Natural killer cell (primary cell): ENCODE measurements at regions not wholly inside any gene's neighbourhood (a gene's known extent, or its start where the extent isn't known, plus 50 kb on each side); places are given as distances from the start of the nearest gene placed in this dataset.

Source experiments
- ATAC-seq, 3 donors: fragments of 150-1000 bp in 2 of 3; fragments of 200-7000 bp in 1 of 3; cut with Tn5 transposase; 1 replicate in 1 of 3; 2 replicates in 2 of 3; pipeline ENCODE4 v1.10.0; 2021; ENCODE audit warnings: mild to moderate bottlenecking in 2 of 3, moderate library complexity in 2 of 3
- DNase-seq, 2 donors: peaks; one replicate each; pipeline versions ENCODE4 v3.0.0 to v3.0.0-alpha.2; 2013 to 2021; ENCODE audit warnings: mixed read lengths in 1 of 2
- H3K27ac ChIP-seq: one replicate; pipeline ENCODE4 v1.5.1; 2013; ENCODE audit warnings: mild to moderate bottlenecking, low read length
- H3K27me3 ChIP-seq: one replicate; pipeline ENCODE4 v1.6.1; 2013; ENCODE audit warnings: low read length; ENCODE audit not compliant: control insufficient read depth, insufficient read depth
- H3K36me3 ChIP-seq: one replicate; pipeline ENCODE4 v1.6.1; 2013; ENCODE audit warnings: low read length; ENCODE audit not compliant: control insufficient read depth, insufficient read depth
- H3K4me1 ChIP-seq: one replicate; pipeline ENCODE4 v1.6.1; 2013; ENCODE audit warnings: low read length; ENCODE audit not compliant: control insufficient read depth, insufficient read depth
- H3K4me3 ChIP-seq: one replicate; pipeline ENCODE4 v1.5.1; 2013; ENCODE audit warnings: low read length
- H3K9me3 ChIP-seq: one replicate; pipeline ENCODE4 v1.6.1; 2013; ENCODE audit warnings: low read length; ENCODE audit not compliant: control insufficient read depth, insufficient read depth
- H3K27ac Mint-ChIP-seq, 2 donors: one replicate each; pipeline ENCODE4 v1.8.0; 2022; ENCODE audit warnings: mild to moderate bottlenecking in 2 of 2, mixed read lengths in 2 of 2, moderate library complexity in 1 of 2
- H3K27me3 Mint-ChIP-seq, 2 donors: one replicate each; pipeline ENCODE4 v1.8.0; 2022; ENCODE audit warnings: low read depth in 2 of 2, mixed read lengths in 2 of 2
- H3K36me3 Mint-ChIP-seq: one replicate; pipeline ENCODE4 v1.8.0; 2022; ENCODE audit warnings: mixed read lengths
- H3K4me1 Mint-ChIP-seq, 2 donors: one replicate each; pipeline ENCODE4 v1.8.0; 2022; ENCODE audit warnings: mixed read lengths in 2 of 2
- H3K4me3 Mint-ChIP-seq: one replicate; pipeline ENCODE4 v1.8.0; 2022; ENCODE audit warnings: mild to moderate bottlenecking, moderate library complexity, mixed read lengths
- H3K9me3 Mint-ChIP-seq, 2 donors: one replicate each; pipeline ENCODE4 v1.8.0; 2022; ENCODE audit warnings: mixed read lengths in 2 of 2
- CTCF ChIP-seq: fragments of 200-600 bp; IDR thresholded peaks from one replicate; pipeline ENCODE4 v1.8.0; 2022; ENCODE audit warnings: antibody characterized with exemption
- WGBS: methylation state at CpG from one replicate; pipeline ENCODE4 v1.1.7; 2013; ENCODE audit warnings: missing lambda C conversion rate; ENCODE audit not compliant: insufficient coverage; 5-methylcytosine and 5-hydroxymethylcytosine counted together
- intact Hi-C: fragments of 100-400 bp; cut with micrococcal nuclease; formaldehyde crosslinking; loops from one replicate; pipeline ENCODE4 v1.14.2; 2022

GRCh38 chr3:14286887-14287500 is 108.4 kb downstream of the LSM3 start:
- no peak overlapping the region for H3K27ac ChIP-seq
- DNase-seq (no peak), ATAC-seq (no peak)
- peaks cover 0 to 9% of the 10 kb centered on the region in 2 donors for H3K27me3 Mint-ChIP-seq
- no peak overlapping the region for H3K4me3 ChIP-seq
- intact Hi-C loops = no loop called here
- H3K36me3 ChIP-seq = no peaks in the 10 kb centered on the region
- no peaks in the 10 kb centered on the region for H3K4me1 ChIP-seq
- H3K27ac Mint-ChIP-seq = no peak overlapping the region
- H3K4me3 Mint-ChIP-seq = no peak overlapping the region
- H3K36me3 Mint-ChIP-seq = no peaks in the 10 kb centered on the region
- no peaks in the 10 kb centered on the region for H3K27me3 ChIP-seq
- H3K9me3 Mint-ChIP-seq = no peaks in the 10 kb centered on the region
- 27% methylated on average over 7 of the region's 7 CpGs for WGBS
- H3K4me1 Mint-ChIP-seq = no peaks in the 10 kb centered on the region
- no peaks in the 10 kb centered on the region for H3K9me3 ChIP-seq
- no peak for TF ChIP-seq CTCF

- no peaks in the 10 kb centered on the region for H3K4me1 Mint-ChIP-seq
- no peak for ATAC-seq
- TF ChIP-seq CTCF = no peak
- no peak overlapping the region for H3K27ac ChIP-seq
- H3K36me3 Mint-ChIP-seq = no peaks in the 10 kb centered on the region
- H3K4me1 ChIP-seq = no peaks in the 10 kb centered on the region
- H3K27me3 ChIP-seq = no peaks in the 10 kb centered on the region
- peaks cover 0 to 9% of the 10 kb centered on the region in 2 donors for H3K27me3 Mint-ChIP-seq
- 77% methylated on average over 2 of the region's 2 CpGs for WGBS
- DNase-seq = no peak
- intact Hi-C loops = no loop called here
- H3K27ac Mint-ChIP-seq = no peak overlapping the region
- no peak overlapping the region for H3K4me3 Mint-ChIP-seq
- H3K9me3 Mint-ChIP-seq = no peaks in the 10 kb centered on the region
- no peaks in the 10 kb centered on the region for H3K9me3 ChIP-seq
- no peak overlapping the region for H3K4me3 ChIP-seq
- H3K36me3 ChIP-seq = no peaks in the 10 kb centered on the region
Measured at GRCh38 chr3:14288177-14288788, 109.7 kb downstream of the LSM3 start.

- H3K4me1 Mint-ChIP-seq = no peaks in the 10 kb centered on the region
Measured at GRCh38 chr3:14288833-14289451, 110.3 kb downstream of the LSM3 start.

More at GRCh38 chr3:14288833-14289451, 110.3 kb downstream of the LSM3 start:
- Mint-ChIP-seq H3K27me3 (peaks cover 0 to 9% of the 10 kb centered on the region in 2 donors), H3K36me3 (no peaks in the 10 kb centered on the region), H3K4me3 (no peak overlapping the region), H3K9me3 (no peaks in the 10 kb centered on the region), H3K27ac (no peak overlapping the region)
- H3K4me3 ChIP-seq = no peak overlapping the region
- no peak for DNase-seq
- no peaks in the 10 kb centered on the region for H3K9me3 ChIP-seq
- no peak for TF ChIP-seq CTCF
- H3K4me1 ChIP-seq = no peaks in the 10 kb centered on the region
- no peaks in the 10 kb centered on the region for H3K27me3 ChIP-seq
- H3K27ac ChIP-seq = no peak overlapping the region
- ATAC-seq = no peak
- intact Hi-C loops = no loop called here
- no peaks in the 10 kb centered on the region for H3K36me3 ChIP-seq
- 89% methylated on average over 4 of the region's 5 CpGs for WGBS
